ENCODE measurements at regions not wholly inside any gene's neighbourhood (a gene's known extent, or its start where the extent isn't known, plus 50 kb on each side); places are given as distances from the start of the nearest gene placed in this dataset.

DNA sequence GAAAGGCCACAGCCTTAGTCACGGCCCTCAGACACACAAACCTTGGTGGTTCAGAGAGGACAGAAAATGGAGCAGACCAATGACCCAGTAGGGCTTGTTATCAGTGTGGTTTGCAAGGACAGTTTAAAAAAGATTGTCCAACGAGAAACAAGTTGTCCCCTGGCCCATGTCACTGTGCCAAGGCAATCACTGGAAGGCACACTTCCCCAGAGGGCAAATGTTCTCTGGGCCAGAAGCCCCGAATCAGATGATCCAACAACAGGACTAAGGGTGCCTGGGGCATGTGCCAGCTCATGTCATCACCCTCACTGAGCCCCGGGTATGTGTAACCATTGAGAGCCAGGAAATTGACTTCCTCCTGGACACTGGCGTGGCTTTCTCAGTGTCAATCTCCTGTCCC lies 950.1 kb upstream of the CTNND2 start:
- ATAC-seq (ENCODE audit: insufficient read depth, low read depth) (no peak), DNase-seq (no peak)
- no peaks in the 10 kb centered on the region for H3K4me1 ChIP-seq (ENCODE audit: insufficient read depth, low read length)
- H3K27me3 ChIP-seq (ENCODE audit: insufficient read depth, low read length, poor library complexity): no peaks in the 10 kb centered on the region
- H2AFZ ChIP-seq (ENCODE audit: low read depth, low read length): no peak overlapping the region
- no peak overlapping the region for H3K4me2 ChIP-seq (ENCODE audit: insufficient read depth, low read length)
- no peak overlapping the region for H3K27ac ChIP-seq (ENCODE audit: low read length)
- H4K20me1 ChIP-seq (ENCODE audit: insufficient read depth, low read length): no peaks in the 10 kb centered on the region
- H3K9ac ChIP-seq (ENCODE audit: low read depth, low read length): no peak overlapping the region
- no peak overlapping the region for H3K4me3 ChIP-seq (ENCODE audit: low read depth in 1 of 2, low read length in 2 of 2)
- H3K79me2 ChIP-seq (ENCODE audit: insufficient read depth, low read length): no peaks in the 10 kb centered on the region
- TF ChIP-seq, protein P1, sequence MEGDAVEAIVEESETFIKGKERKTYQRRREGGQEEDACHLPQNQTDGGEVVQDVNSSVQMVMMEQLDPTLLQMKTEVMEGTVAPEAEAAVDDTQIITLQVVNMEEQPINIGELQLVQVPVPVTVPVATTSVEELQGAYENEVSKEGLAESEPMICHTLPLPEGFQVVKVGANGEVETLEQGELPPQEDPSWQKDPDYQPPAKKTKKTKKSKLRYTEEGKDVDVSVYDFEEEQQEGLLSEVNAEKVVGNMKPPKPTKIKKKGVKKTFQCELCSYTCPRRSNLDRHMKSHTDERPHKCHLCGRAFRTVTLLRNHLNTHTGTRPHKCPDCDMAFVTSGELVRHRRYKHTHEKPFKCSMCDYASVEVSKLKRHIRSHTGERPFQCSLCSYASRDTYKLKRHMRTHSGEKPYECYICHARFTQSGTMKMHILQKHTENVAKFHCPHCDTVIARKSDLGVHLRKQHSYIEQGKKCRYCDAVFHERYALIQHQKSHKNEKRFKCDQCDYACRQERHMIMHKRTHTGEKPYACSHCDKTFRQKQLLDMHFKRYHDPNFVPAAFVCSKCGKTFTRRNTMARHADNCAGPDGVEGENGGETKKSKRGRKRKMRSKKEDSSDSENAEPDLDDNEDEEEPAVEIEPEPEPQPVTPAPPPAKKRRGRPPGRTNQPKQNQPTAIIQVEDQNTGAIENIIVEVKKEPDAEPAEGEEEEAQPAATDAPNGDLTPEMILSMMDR (IDR thresholded peaks at IDR 0.05; ENCODE audit: borderline replicate concordance, extremely low read depth, low read length, poor library complexity, severe bottlenecking): no peak
- TF ChIP-seq EZH2 (IDR thresholded peaks at IDR 0.05; ENCODE audit: borderline replicate concordance, low read depth, low read length, severe bottlenecking): no peak
- H3K36me3 ChIP-seq (ENCODE audit: insufficient read depth, low read length): no peaks in the 10 kb centered on the region
- H3K9me3 ChIP-seq (ENCODE audit: insufficient read depth, low read length, severe bottlenecking): peaks cover 3% of the 10 kb centered on the region

DNA sequence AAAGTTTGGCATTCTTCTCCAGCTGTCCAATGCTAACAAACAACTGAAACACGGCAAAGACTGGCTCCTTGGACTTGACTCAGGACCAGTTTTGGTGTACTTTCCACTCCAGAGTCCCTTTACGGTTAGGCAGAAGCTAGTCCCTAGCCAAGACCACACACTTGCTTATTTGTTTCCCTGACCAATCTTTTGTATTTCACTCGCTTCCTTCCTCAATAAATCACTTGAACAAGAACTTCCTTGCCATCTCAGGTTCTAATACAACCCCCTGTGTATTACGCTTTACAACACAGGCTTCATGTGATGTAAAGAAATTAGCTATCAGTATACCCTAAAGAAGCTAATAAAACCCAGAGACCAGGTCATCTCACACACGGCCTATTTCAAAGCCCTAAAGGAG lies 947.5 kb upstream of the CTNND2 start:
- Histone ChIP-seq H3K9me3 (ENCODE audit: insufficient read depth, low read length, severe bottlenecking) (no peaks in the 10 kb centered on the region), H3K4me2 (ENCODE audit: insufficient read depth, low read length) (no peak overlapping the region), H3K4me3 (ENCODE audit: low read depth in 1 of 2, low read length in 2 of 2) (no peak overlapping the region), H4K20me1 (ENCODE audit: insufficient read depth, low read length) (no peaks in the 10 kb centered on the region), H3K9ac (ENCODE audit: low read depth, low read length) (no peak overlapping the region), H3K4me1 (ENCODE audit: insufficient read depth, low read length) (no peaks in the 10 kb centered on the region), H2AFZ (ENCODE audit: low read depth, low read length) (no peak overlapping the region), H3K36me3 (ENCODE audit: insufficient read depth, low read length) (no peaks in the 10 kb centered on the region), H3K27me3 (ENCODE audit: insufficient read depth, low read length, poor library complexity) (no peaks in the 10 kb centered on the region), H3K79me2 (ENCODE audit: insufficient read depth, low read length) (no peaks in the 10 kb centered on the region), H3K27ac (ENCODE audit: low read length) (no peak overlapping the region)
- DNase-seq (no peak), ATAC-seq (ENCODE audit: insufficient read depth, low read depth) (no peak)
- TF ChIP-seq, protein P1 (IDR thresholded peaks at IDR 0.05; ENCODE audit: borderline replicate concordance, extremely low read depth, low read length, poor library complexity, severe bottlenecking): no peak
- TF ChIP-seq EZH2 (IDR thresholded peaks at IDR 0.05; ENCODE audit: borderline replicate concordance, low read depth, low read length, severe bottlenecking): no peak

- Histone ChIP-seq H3K36me3 (ENCODE audit: insufficient read depth, low read length) (no peaks in the 10 kb centered on the region), H3K9me3 (ENCODE audit: insufficient read depth, low read length, severe bottlenecking) (no peaks in the 10 kb centered on the region), H3K79me2 (ENCODE audit: insufficient read depth, low read length) (no peaks in the 10 kb centered on the region), H3K9ac (ENCODE audit: low read depth, low read length) (no peak overlapping the region), H3K27ac (ENCODE audit: low read length) (no peak overlapping the region), H4K20me1 (ENCODE audit: insufficient read depth, low read length) (no peaks in the 10 kb centered on the region), H3K4me2 (ENCODE audit: insufficient read depth, low read length) (no peak overlapping the region), H2AFZ (ENCODE audit: low read depth, low read length) (no peak overlapping the region), H3K4me1 (ENCODE audit: insufficient read depth, low read length) (peaks cover 10% of the 10 kb centered on the region), H3K27me3 (ENCODE audit: insufficient read depth, low read length, poor library complexity) (no peaks in the 10 kb centered on the region), H3K4me3 (ENCODE audit: low read depth in 1 of 2, low read length in 2 of 2) (no peak overlapping the region)
- TF ChIP-seq, protein P1 (IDR thresholded peaks at IDR 0.05; ENCODE audit: borderline replicate concordance, extremely low read depth, low read length, poor library complexity, severe bottlenecking): no peak
- no peak for ATAC-seq (ENCODE audit: insufficient read depth, low read depth)
- no peak for DNase-seq
Measured at GRCh38 chr5:12848709-12849108, 944.5 kb upstream of the CTNND2 start.
